GM10266 (cell line): ENCODE measurements at regions not wholly inside any gene's neighbourhood (a gene's known extent, or its start where the extent isn't known, plus 50 kb on each side); places are given as distances from the start of the nearest gene placed in this dataset.

Source experiments
- DNase-seq: peaks from one replicate; pipeline ENCODE4 v3.0.0; 2012; ENCODE audit errors: extremely low spot score
- CTCF ChIP-seq: IDR thresholded peaks from 2 replicates; pipeline ENCODE4 v1.5.1; 2012; ENCODE audit warnings: mild to moderate bottlenecking, low read depth; ENCODE audit not compliant: control insufficient read depth, insufficient read depth; ENCODE audit errors: missing control alignments

GRCh38 chr15:77800305-77800704, 167.6 kb upstream of the LINGO1 start:
- TF ChIP-seq CTCF: no peak
- DNase-seq: no peak

- no peak for DNase-seq
- TF ChIP-seq CTCF: no peak
These were observed 166.1 kb upstream of the LINGO1 start for GRCh38 chr15:77798847-77799246.

GRCh38 chr15:77798151-77798835, 165.6 kb upstream of the LINGO1 start:
- TF ChIP-seq CTCF: no peak
- DNase-seq: no peak

- no peak for TF ChIP-seq CTCF
- DNase-seq: no peak
These were observed 164.6 kb upstream of the LINGO1 start for GRCh38 chr15:77797270-77797669.

- DNase-seq: no peak
- no peak for TF ChIP-seq CTCF
These were observed 163.5 kb upstream of the LINGO1 start for GRCh38 chr15:77796046-77796729.

- no peak for TF ChIP-seq CTCF
- DNase-seq: no peak
These were observed 162.7 kb upstream of the LINGO1 start for GRCh38 chr15:77795446-77795845.

GRCh38 chr15:77791941-77792340, 159.2 kb upstream of the LINGO1 start:
- TF ChIP-seq CTCF: no peak
- no peak for DNase-seq
